Ishikawa (cell line): ENCODE measurements at regions not wholly inside any gene's neighbourhood (a gene's known extent, or its start where the extent isn't known, plus 50 kb on each side); places are given as distances from the start of the nearest gene placed in this dataset.
A peak's percentile ranks its signal among the peaks of the same experiment; 100 is the strongest.

Source experiments
- CEBPB ChIP-seq: IDR thresholded peaks from 2 replicates; pipeline ENCODE4 v1.6.1; 2012
- CREB1 ChIP-seq: IDR thresholded peaks from 2 replicates; pipeline ENCODE4 v1.6.1; 2012; ENCODE audit warnings: low read depth
- EGR1 ChIP-seq: IDR thresholded peaks from 2 replicates; pipeline ENCODE4 v1.6.1; 2012
- EP300 ChIP-seq: IDR thresholded peaks from 2 replicates; pipeline ENCODE4 v1.6.1; 2012; ENCODE audit warnings: borderline replicate concordance
- FOXM1 ChIP-seq: IDR thresholded peaks from 2 replicates; pipeline ENCODE4 v1.6.1; 2012; ENCODE audit warnings: low read depth, borderline replicate concordance
- NFIC ChIP-seq: IDR thresholded peaks from 2 replicates; pipeline ENCODE4 v1.6.1; 2012
- RAD21 ChIP-seq: IDR thresholded peaks from 2 replicates; pipeline ENCODE4 v1.6.1; 2012; ENCODE audit warnings: low read depth
- TAF1 ChIP-seq: IDR thresholded peaks from 2 replicates; pipeline ENCODE4 v1.6.1; 2012; ENCODE audit warnings: low read depth, mild to moderate bottlenecking
- TCF12 ChIP-seq: IDR thresholded peaks from 2 replicates; pipeline ENCODE4 v1.6.1; 2012; ENCODE audit warnings: low read depth
- TEAD4 ChIP-seq: IDR thresholded peaks from 2 replicates; pipeline ENCODE4 v1.6.1; 2012
- YY1 ChIP-seq: IDR thresholded peaks from 2 replicates; pipeline ENCODE4 v1.6.1; 2012; ENCODE audit warnings: low read depth
- ZBTB7A ChIP-seq: IDR thresholded peaks from 2 replicates; pipeline ENCODE4 v1.6.1; 2012; ENCODE audit warnings: low read depth
- TF ChIP-seq, protein P1 (sequence below): IDR thresholded peaks from 2 replicates; pipeline ENCODE4 v1.6.1; 2012
- TF ChIP-seq, protein P2 (sequence below): IDR thresholded peaks from 2 replicates; pipeline ENCODE4 v1.6.1; 2012; ENCODE audit warnings: low read depth, mild to moderate bottlenecking
- TF ChIP-seq, protein P3 (sequence below): IDR thresholded peaks from 2 replicates; pipeline ENCODE4 v1.6.1; 2012

DNA sequence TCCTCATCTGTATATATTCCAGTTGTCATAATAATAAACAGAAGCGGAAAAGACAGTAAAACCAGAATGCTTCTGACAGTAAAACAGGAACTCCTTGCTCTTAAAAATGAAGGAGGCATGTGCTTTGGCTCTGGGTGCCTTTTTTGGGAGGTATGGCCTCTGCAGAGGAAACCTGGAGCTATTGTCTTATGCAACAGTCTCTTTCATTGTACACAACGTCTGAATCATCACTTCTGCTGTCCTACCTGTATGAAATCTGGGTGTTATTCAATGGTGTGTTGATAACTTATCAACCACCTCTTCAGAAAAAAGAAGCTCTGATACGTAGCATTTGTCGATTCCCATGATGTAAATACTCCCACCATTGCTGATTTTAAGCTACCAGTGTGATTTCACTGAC, 64.8 kb downstream of the CDCA7 start:
- TF ChIP-seq ZBTB7A (no peak), RAD21 (no peak), TAF1 (no peak), FOXM1 (no peak), NFIC (no peak), EGR1 (no peak), YY1 (no peak), TCF12 (no peak), CEBPB (no peak), EP300 (no peak), TEAD4 (no peak), CREB1 (no peak)
- TF ChIP-seq, protein P1, sequence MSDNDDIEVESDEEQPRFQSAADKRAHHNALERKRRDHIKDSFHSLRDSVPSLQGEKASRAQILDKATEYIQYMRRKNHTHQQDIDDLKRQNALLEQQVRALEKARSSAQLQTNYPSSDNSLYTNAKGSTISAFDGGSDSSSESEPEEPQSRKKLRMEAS: no peak
- TF ChIP-seq, protein P2, sequence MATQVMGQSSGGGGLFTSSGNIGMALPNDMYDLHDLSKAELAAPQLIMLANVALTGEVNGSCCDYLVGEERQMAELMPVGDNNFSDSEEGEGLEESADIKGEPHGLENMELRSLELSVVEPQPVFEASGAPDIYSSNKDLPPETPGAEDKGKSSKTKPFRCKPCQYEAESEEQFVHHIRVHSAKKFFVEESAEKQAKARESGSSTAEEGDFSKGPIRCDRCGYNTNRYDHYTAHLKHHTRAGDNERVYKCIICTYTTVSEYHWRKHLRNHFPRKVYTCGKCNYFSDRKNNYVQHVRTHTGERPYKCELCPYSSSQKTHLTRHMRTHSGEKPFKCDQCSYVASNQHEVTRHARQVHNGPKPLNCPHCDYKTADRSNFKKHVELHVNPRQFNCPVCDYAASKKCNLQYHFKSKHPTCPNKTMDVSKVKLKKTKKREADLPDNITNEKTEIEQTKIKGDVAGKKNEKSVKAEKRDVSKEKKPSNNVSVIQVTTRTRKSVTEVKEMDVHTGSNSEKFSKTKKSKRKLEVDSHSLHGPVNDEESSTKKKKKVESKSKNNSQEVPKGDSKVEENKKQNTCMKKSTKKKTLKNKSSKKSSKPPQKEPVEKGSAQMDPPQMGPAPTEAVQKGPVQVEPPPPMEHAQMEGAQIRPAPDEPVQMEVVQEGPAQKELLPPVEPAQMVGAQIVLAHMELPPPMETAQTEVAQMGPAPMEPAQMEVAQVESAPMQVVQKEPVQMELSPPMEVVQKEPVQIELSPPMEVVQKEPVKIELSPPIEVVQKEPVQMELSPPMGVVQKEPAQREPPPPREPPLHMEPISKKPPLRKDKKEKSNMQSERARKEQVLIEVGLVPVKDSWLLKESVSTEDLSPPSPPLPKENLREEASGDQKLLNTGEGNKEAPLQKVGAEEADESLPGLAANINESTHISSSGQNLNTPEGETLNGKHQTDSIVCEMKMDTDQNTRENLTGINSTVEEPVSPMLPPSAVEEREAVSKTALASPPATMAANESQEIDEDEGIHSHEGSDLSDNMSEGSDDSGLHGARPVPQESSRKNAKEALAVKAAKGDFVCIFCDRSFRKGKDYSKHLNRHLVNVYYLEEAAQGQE: no peak
- TF ChIP-seq, protein P3, sequence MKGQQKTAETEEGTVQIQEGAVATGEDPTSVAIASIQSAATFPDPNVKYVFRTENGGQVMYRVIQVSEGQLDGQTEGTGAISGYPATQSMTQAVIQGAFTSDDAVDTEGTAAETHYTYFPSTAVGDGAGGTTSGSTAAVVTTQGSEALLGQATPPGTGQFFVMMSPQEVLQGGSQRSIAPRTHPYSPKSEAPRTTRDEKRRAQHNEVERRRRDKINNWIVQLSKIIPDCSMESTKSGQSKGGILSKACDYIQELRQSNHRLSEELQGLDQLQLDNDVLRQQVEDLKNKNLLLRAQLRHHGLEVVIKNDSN: no peak

DNA sequence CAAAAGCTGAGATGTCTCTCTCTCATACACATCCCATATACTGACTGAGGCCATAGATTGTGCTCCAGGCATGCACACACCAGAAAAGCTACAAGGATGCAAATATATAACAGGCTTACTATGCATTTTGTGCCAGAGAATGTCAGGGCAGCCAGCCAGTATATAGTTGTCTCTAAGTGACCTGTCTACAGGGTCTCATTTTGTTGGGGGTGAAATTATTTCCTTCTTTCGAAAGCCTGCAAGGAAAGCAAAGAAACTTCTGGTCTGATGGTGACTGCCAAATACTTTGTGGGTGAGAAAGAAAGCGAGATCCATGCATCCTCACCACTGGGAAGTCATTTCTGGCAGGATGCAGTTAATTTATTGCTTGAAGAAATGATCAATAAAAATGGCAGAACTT, 70.2 kb downstream of the CDCA7 start:
- no peak for TF ChIP-seq FOXM1
- TF ChIP-seq, protein P2: no peak
- TF ChIP-seq CEBPB: no peak
- no peak for TF ChIP-seq RAD21
- no peak for TF ChIP-seq NFIC
- TF ChIP-seq TEAD4: no peak
- TF ChIP-seq CREB1: no peak
- TF ChIP-seq, protein P3: no peak
- no peak for TF ChIP-seq ZBTB7A
- TF ChIP-seq, protein P1: no peak
- TF ChIP-seq YY1: no peak
- TF ChIP-seq EGR1: no peak
- no peak for TF ChIP-seq EP300
- TF ChIP-seq TAF1: no peak
- TF ChIP-seq TCF12: no peak

DNA sequence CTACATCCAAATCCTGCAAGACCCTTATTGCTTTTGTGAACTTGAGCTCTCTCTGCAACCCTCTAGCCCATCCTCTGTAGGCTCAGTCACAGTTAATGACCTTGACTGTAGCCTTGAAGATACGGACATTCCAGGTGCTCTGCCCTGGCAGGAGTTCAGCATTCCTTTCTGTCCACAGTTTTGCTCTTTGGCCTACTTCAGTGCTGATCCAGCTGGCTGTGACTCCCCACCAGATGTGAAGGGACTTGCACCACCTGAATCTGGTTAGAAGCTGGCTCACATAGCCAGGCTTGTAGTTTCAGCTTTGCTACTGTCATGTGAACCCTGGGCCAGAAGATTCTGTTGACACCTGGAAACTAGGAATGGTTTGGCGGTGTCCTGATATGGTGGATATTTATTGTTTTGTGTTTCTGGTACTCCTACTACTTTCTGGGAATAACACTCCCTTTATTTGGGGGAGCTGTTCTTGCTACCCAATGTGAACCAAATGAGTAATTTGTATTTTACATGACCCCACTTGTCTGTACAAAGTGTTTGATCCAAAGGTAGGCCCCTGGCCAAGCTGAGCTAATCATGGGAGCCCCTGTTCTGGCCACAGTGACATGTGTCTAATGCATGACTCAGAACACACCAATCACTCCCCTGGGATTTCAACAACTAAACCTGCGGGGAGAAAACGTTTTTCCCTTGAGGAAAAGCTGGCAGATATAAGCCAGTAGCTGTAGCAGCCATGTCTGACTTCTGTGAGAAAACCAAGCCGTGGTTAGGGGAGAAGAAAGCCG, 73.4 kb downstream of the CDCA7 start:
- TF ChIP-seq ZBTB7A (no peak), RAD21 (no peak), TEAD4 (peak; percentile 65), NFIC (peak; percentile 29; the same call in 1 of the 2 replicates), CEBPB (no peak)
- TF ChIP-seq, protein P1: no peak

DNA sequence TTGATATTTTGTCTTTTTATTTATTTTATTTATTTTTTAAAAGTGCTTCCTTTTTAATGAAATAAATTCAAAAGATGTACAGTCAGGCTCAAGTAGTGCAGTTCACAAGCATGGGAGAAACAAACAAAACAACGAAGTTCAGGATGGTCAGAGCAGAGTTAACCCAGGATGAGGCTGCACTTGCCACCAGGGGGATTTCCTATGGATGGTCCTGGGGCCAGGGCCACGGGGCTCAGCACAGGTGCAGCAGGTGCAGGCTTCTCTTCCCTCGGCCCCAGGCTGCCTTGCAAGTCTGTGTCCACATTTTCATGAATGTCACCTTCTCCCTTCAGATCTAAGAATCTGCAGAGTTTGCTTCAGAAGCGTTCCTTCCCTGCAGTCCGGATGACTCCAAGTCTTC, 76.5 kb downstream of the CDCA7 start:
- no peak for TF ChIP-seq ZBTB7A
- TF ChIP-seq EP300: no peak
- TF ChIP-seq CREB1: no peak
- TF ChIP-seq, protein P1: no peak
- no peak for TF ChIP-seq YY1
- no peak for TF ChIP-seq NFIC
- TF ChIP-seq, protein P2: no peak
- TF ChIP-seq, protein P3: no peak
- no peak for TF ChIP-seq TEAD4
- TF ChIP-seq EGR1: no peak
- TF ChIP-seq RAD21: no peak
- TF ChIP-seq CEBPB: no peak
- TF ChIP-seq FOXM1: no peak
- TF ChIP-seq TAF1: no peak
